ENCODE measurements at regions not wholly inside any gene's neighbourhood (a gene's known extent, or its start where the extent isn't known, plus 50 kb on each side); places are given as distances from the start of the nearest gene placed in this dataset.

GRCh38 chr9:79925326-79925725 is 353.6 kb downstream of the TLE4 start:
- no peak for DNase-seq (ENCODE audit: low spot score)
- TF ChIP-seq CTCF (IDR thresholded peaks at IDR 0.05; ENCODE audit: extremely low read depth, missing control alignments), result no peak

- DNase-seq (ENCODE audit: low spot score), result no peak
- TF ChIP-seq CTCF (IDR thresholded peaks at IDR 0.05; ENCODE audit: extremely low read depth, missing control alignments), result no peak
Measured at GRCh38 chr9:79924836-79925235, 353.1 kb downstream of the TLE4 start.

- DNase-seq (ENCODE audit: low spot score), result peak; percentile 5
- no peak for TF ChIP-seq CTCF (IDR thresholded peaks at IDR 0.05; ENCODE audit: extremely low read depth, missing control alignments)
Measured at GRCh38 chr9:79917421-79917820, 345.7 kb downstream of the TLE4 start.

- TF ChIP-seq CTCF (IDR thresholded peaks at IDR 0.05; ENCODE audit: extremely low read depth, missing control alignments), result no peak
- no peak for DNase-seq (ENCODE audit: low spot score)
Measured at GRCh38 chr9:79913867-79914266, 342.1 kb downstream of the TLE4 start.

- DNase-seq (ENCODE audit: low spot score), result no peak
- no peak for TF ChIP-seq CTCF (IDR thresholded peaks at IDR 0.05; ENCODE audit: extremely low read depth, missing control alignments)
Measured at GRCh38 chr9:79912318-79913070, 340.7 kb downstream of the TLE4 start.

GRCh38 chr9:79911724-79912123 is 340.0 kb downstream of the TLE4 start:
- TF ChIP-seq CTCF (IDR thresholded peaks at IDR 0.05; ENCODE audit: extremely low read depth, missing control alignments), result no peak
- no peak for DNase-seq (ENCODE audit: low spot score)

GRCh38 chr9:79902825-79903600 is 331.2 kb downstream of the TLE4 start:
- no peak for DNase-seq (ENCODE audit: low spot score)
- no peak for TF ChIP-seq CTCF (IDR thresholded peaks at IDR 0.05; ENCODE audit: extremely low read depth, missing control alignments)
